ENCODE measurements at regions not wholly inside any gene's neighbourhood (a gene's known extent, or its start where the extent isn't known, plus 50 kb on each side); places are given as distances from the start of the nearest gene placed in this dataset.
A peak's percentile ranks its signal among the peaks of the same experiment; 100 is the strongest.

- Histone ChIP-seq H3K27me3 (ENCODE audit: control insufficient read depth in 3 of 3, insufficient read depth in 3 of 3, low read length in 2 of 3) (no peaks in the 10 kb centered on the region), H3K27ac (ENCODE audit: low read depth in 1 of 2, low read length in 1 of 2) (no peak overlapping the region), H3K9ac (ENCODE audit: insufficient read depth in 1 of 2, low read length in 2 of 2) (no peak overlapping the region), H3K9me3 (ENCODE audit: control insufficient read depth in 4 of 4, insufficient read depth in 3 of 4, low read length in 3 of 4) (peaks cover 0 to 4% (median 0%) of the 10 kb centered on the region in 4 donors), H3K4me3 (no peak overlapping the region), H3K4me1 (ENCODE audit: control insufficient read depth in 5 of 5, insufficient read depth in 5 of 5, low read length in 5 of 5) (peaks cover 0 to 8% (median 5%) of the 10 kb centered on the region in 5 donors), H3K36me3 (ENCODE audit: control insufficient read depth in 4 of 4, insufficient read depth in 4 of 4, low read length in 4 of 4) (no peaks in the 10 kb centered on the region)
- no peak for TF ChIP-seq CTCF (IDR thresholded peaks at IDR 0.05; ENCODE audit: control extremely low read depth, extremely low read depth)
- no peak for ATAC-seq (ENCODE audit: insufficient read depth, low FRiP score)
- DNase-seq, result peak; percentile 27 to 88 (median 76)
- WGBS, 2 donors, result 68 to 81% methylated on average over 1 of the region's 1 CpG
These were observed 808.2 kb downstream of the SUCLG1 start for GRCh38 chr2:83650898-83651297.

DNA sequence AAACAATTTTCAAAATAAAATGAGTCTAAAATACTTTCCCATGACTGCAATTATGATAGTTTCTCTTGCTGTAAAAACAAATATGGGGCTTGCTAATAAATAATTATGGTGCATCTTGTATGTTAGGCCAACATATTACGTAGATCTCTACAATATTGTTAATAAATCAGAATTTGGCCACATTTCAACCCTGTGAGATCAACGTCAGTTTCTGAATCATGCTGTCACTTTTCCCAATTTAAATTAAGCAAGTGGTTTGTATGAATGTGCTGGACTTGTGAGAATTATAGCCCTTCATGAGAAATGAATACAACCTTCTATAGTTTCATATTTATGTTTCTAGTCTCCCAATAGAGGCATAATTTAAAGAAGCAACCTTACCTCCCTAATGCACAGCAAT, 808.9 kb downstream of the SUCLG1 start:
- no peak for ATAC-seq (ENCODE audit: insufficient read depth, low FRiP score)
- TF ChIP-seq CTCF (IDR thresholded peaks at IDR 0.05; ENCODE audit: control extremely low read depth, extremely low read depth), result no peak
- WGBS, 2 donors, result 68 to 84% methylated on average over 2 of the region's 2 CpGs

GRCh38 chr2:83640506-83640905, 818.6 kb downstream of the SUCLG1 start:
- no peaks in the 10 kb centered on the region for H3K9me3 ChIP-seq (ENCODE audit: control insufficient read depth in 4 of 4, insufficient read depth in 3 of 4, low read length in 3 of 4)
- DNase-seq (no peak), ATAC-seq (ENCODE audit: insufficient read depth, low FRiP score) (no peak)
- H3K4me3 ChIP-seq, result no peak overlapping the region
- no peak overlapping the region for H3K9ac ChIP-seq (ENCODE audit: insufficient read depth in 1 of 2, low read length in 2 of 2)
- no peak for TF ChIP-seq CTCF (IDR thresholded peaks at IDR 0.05; ENCODE audit: control extremely low read depth, extremely low read depth)
- H3K27me3 ChIP-seq (ENCODE audit: control insufficient read depth in 3 of 3, insufficient read depth in 3 of 3, low read length in 2 of 3), result no peaks in the 10 kb centered on the region
- H3K4me1 ChIP-seq (ENCODE audit: control insufficient read depth in 5 of 5, insufficient read depth in 5 of 5, low read length in 5 of 5), result no peaks in the 10 kb centered on the region
- H3K27ac ChIP-seq (ENCODE audit: low read depth in 1 of 2, low read length in 1 of 2), result no peak overlapping the region
- no peaks in the 10 kb centered on the region for H3K36me3 ChIP-seq (ENCODE audit: control insufficient read depth in 4 of 4, insufficient read depth in 4 of 4, low read length in 4 of 4)

More for the DNA sequence above, 808.9 kb downstream of the SUCLG1 start:
- no peak overlapping the region for H3K4me3 ChIP-seq
- no peak overlapping the region for H3K27ac ChIP-seq (ENCODE audit: low read depth in 1 of 2, low read length in 1 of 2)
- H3K27me3 ChIP-seq (ENCODE audit: control insufficient read depth in 3 of 3, insufficient read depth in 3 of 3, low read length in 2 of 3), result no peaks in the 10 kb centered on the region
- H3K4me1 ChIP-seq (ENCODE audit: control insufficient read depth in 5 of 5, insufficient read depth in 5 of 5, low read length in 5 of 5), result peaks cover 0 to 8% (median 5%) of the 10 kb centered on the region in 5 donors
- H3K9ac ChIP-seq (ENCODE audit: insufficient read depth in 1 of 2, low read length in 2 of 2), result no peak overlapping the region
- DNase-seq, result no peak
- H3K36me3 ChIP-seq (ENCODE audit: control insufficient read depth in 4 of 4, insufficient read depth in 4 of 4, low read length in 4 of 4), result no peaks in the 10 kb centered on the region
- H3K9me3 ChIP-seq (ENCODE audit: control insufficient read depth in 4 of 4, insufficient read depth in 3 of 4, low read length in 3 of 4), result peaks cover 0 to 4% (median 0%) of the 10 kb centered on the region in 4 donors

DNA sequence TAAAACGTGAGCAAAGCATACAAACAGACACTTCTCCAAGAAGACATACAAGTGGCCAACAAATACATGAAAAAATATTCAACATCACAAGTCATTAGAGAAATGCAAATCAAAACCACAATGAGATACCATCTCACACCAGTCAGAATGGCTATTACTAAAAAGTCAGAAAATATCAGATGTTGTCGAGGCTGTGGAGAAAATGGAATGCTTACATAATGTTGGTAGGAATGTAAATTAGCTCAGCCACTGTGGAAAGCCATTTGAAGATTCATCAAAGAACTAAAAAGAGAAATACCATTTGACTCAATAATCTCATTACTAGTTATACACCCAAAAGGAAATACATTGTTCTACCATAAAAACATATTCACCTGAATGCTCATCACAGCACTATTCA, 825.7 kb downstream of the SUCLG1 start:
- H3K36me3 ChIP-seq (ENCODE audit: control insufficient read depth in 4 of 4, insufficient read depth in 4 of 4, low read length in 4 of 4), result no peaks in the 10 kb centered on the region
- DNase-seq (no peak), ATAC-seq (ENCODE audit: insufficient read depth, low FRiP score) (no peak)
- no peak overlapping the region for H3K27ac ChIP-seq (ENCODE audit: low read depth in 1 of 2, low read length in 1 of 2)
- H3K9ac ChIP-seq (ENCODE audit: insufficient read depth in 1 of 2, low read length in 2 of 2), result no peak overlapping the region
- WGBS, 2 donors, result 63 to 67% methylated on average over 2 of the region's 2 CpGs
- no peak overlapping the region for H3K4me3 ChIP-seq
- no peaks in the 10 kb centered on the region for H3K9me3 ChIP-seq (ENCODE audit: control insufficient read depth in 4 of 4, insufficient read depth in 3 of 4, low read length in 3 of 4)
- H3K27me3 ChIP-seq (ENCODE audit: control insufficient read depth in 3 of 3, insufficient read depth in 3 of 3, low read length in 2 of 3), result no peaks in the 10 kb centered on the region
- no peak for TF ChIP-seq CTCF (IDR thresholded peaks at IDR 0.05; ENCODE audit: control extremely low read depth, extremely low read depth)
- no peaks in the 10 kb centered on the region for H3K4me1 ChIP-seq (ENCODE audit: control insufficient read depth in 5 of 5, insufficient read depth in 5 of 5, low read length in 5 of 5)
